Mucosa of descending colon (tissue), 3 donors: ENCODE measurements at regions not wholly inside any gene's neighbourhood (a gene's known extent, or its start where the extent isn't known, plus 50 kb on each side); places are given as distances from the start of the nearest gene placed in this dataset.

Experiments used
- ATAC-seq: fragments of 200-7000 bp; cut with Tn5 transposase; one replicate; pipeline ENCODE4 v1.9.1; 2020; ENCODE audit warnings: mild to moderate bottlenecking, moderate library complexity
- DNase-seq, 3 donors: peaks; one replicate each; pipeline ENCODE4 v3.0.0-alpha.2; 2020
- H3K36me3 ChIP-seq: fragments of 200-600 bp; one replicate; pipeline ENCODE4 v1.8.0; 2021; ENCODE audit warnings: low read depth, mild to moderate bottlenecking
- H3K4me1 ChIP-seq: fragments of 200-600 bp; one replicate; pipeline ENCODE4 v1.8.0; 2021; ENCODE audit warnings: low read depth, mild to moderate bottlenecking
- H3K4me3 ChIP-seq: fragments of 200-600 bp; one replicate; pipeline ENCODE4 v1.8.0; 2021; ENCODE audit warnings: mild to moderate bottlenecking
- H3K9me3 ChIP-seq: fragments of 200-600 bp; one replicate; pipeline ENCODE4 v1.8.0; 2021; ENCODE audit warnings: mild to moderate bottlenecking
- intact Hi-C, 2 donors: fragments of 100-400 bp; cut with DNase I in 1 of 2; cut with micrococcal nuclease in 1 of 2; formaldehyde crosslinking; loops; one replicate each; pipeline versions ENCODE4 v1.11.0 to v1.11.1; 2022; cut with DNase I, micrococcal nuclease
- TF ChIP-seq, protein P1 (sequence below): fragments of 200-600 bp; IDR thresholded peaks from one replicate; pipeline ENCODE4 v1.8.0; 2022; ENCODE audit warnings: antibody characterized with exemption, mild to moderate bottlenecking
- donor health status: DM: no; HTN: no; CAD: no; lungs with moderate emphysema.
- donor health status: DM: no; HTN: no; CAD: no.
- donor health status: DM: no; HTN: yes; CAD: no.

DNA sequence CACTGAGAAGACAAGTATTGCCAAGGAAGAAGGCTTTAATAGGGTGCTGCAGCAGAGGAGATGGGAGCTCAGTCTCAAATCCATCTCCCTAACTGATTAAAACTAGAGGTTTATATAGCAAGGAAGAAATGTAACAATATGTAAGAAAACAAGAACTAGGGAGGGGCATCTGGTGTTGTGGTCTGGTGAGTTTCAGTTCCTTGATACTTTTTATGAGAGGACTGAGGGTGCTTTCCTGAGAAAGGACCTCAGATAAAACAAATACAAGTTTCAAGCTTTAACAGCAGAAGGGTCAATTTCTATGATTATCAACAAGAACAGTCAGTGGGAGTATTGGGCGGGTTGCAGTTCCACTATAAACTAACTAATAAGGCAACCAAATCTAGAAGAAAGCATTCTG, 1967.5 kb downstream of the SUCLG1 start:
- Histone ChIP-seq H3K4me1 (no peaks in the 10 kb centered on the region), H3K36me3 (no peaks in the 10 kb centered on the region), H3K4me3 (no peak overlapping the region), H3K9me3 (peaks cover 12% of the 10 kb centered on the region)
- TF ChIP-seq, protein P1, sequence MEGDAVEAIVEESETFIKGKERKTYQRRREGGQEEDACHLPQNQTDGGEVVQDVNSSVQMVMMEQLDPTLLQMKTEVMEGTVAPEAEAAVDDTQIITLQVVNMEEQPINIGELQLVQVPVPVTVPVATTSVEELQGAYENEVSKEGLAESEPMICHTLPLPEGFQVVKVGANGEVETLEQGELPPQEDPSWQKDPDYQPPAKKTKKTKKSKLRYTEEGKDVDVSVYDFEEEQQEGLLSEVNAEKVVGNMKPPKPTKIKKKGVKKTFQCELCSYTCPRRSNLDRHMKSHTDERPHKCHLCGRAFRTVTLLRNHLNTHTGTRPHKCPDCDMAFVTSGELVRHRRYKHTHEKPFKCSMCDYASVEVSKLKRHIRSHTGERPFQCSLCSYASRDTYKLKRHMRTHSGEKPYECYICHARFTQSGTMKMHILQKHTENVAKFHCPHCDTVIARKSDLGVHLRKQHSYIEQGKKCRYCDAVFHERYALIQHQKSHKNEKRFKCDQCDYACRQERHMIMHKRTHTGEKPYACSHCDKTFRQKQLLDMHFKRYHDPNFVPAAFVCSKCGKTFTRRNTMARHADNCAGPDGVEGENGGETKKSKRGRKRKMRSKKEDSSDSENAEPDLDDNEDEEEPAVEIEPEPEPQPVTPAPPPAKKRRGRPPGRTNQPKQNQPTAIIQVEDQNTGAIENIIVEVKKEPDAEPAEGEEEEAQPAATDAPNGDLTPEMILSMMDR, result no peak
- DNase-seq, result no peak
- no peak for ATAC-seq
- intact Hi-C loops, result no loop called here

GRCh38 chr2:82487354-82487753, 1971.7 kb downstream of the SUCLG1 start:
- Histone ChIP-seq H3K9me3 (peaks cover 12% of the 10 kb centered on the region), H3K4me1 (no peaks in the 10 kb centered on the region), H3K36me3 (no peaks in the 10 kb centered on the region), H3K4me3 (no peak overlapping the region)
- ATAC-seq (no peak), DNase-seq (no peak)
- TF ChIP-seq, protein P1, result no peak
- intact Hi-C loops, result no loop called here

- ATAC-seq (no peak), DNase-seq (no peak)
- Histone ChIP-seq H3K9me3 (peaks cover under 1% of the 10 kb centered on the region), H3K4me3 (no peak overlapping the region), H3K36me3 (no peaks in the 10 kb centered on the region), H3K4me1 (no peaks in the 10 kb centered on the region)
- intact Hi-C loops, result no loop called here
- TF ChIP-seq, protein P1, result no peak
These were observed 1973.4 kb downstream of the SUCLG1 start for GRCh38 chr2:82485701-82486100.

GRCh38 chr2:82481207-82481606, 1977.9 kb downstream of the SUCLG1 start:
- DNase-seq, result no peak
- TF ChIP-seq, protein P1, result no peak

GRCh38 chr2:82478641-82479040, 1980.4 kb downstream of the SUCLG1 start:
- peak; percentile 49 to 58 (median 56) for DNase-seq
- Histone ChIP-seq H3K36me3 (no peaks in the 10 kb centered on the region), H3K4me1 (no peaks in the 10 kb centered on the region), H3K9me3 (no peaks in the 10 kb centered on the region), H3K4me3 (no peak overlapping the region)
- TF ChIP-seq, protein P1, result no peak
- peak; percentile 99 for ATAC-seq
- intact Hi-C loops, result no loop called here

More at GRCh38 chr2:82481207-82481606, 1977.9 kb downstream of the SUCLG1 start:
- H3K4me1 ChIP-seq, result no peaks in the 10 kb centered on the region
- H3K36me3 ChIP-seq, result no peaks in the 10 kb centered on the region
- H3K4me3 ChIP-seq, result no peak overlapping the region
- ATAC-seq, result no peak
- intact Hi-C loops, result no loop called here
- H3K9me3 ChIP-seq, result no peaks in the 10 kb centered on the region

DNA sequence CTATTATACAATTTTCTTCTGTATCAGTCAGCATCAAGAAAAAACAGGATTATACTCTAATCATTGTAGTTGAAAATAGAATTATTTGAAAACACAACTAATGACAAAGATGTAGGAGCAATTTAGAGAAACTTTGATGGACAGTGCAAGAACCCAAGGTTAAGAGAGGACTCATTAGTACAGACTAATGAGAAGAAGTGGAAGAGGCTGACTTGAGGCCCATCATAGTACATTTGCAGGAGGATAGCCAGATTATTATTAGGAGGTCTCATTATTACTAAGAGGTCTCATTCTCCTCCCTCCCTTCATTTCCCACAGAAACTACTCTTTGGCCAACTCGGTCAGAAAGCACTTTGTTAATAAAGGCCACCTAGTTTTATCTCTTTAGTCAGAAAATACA, 1983.0 kb downstream of the SUCLG1 start:
- H3K36me3 ChIP-seq, result no peaks in the 10 kb centered on the region
- no peak overlapping the region for H3K4me3 ChIP-seq
- TF ChIP-seq, protein P1, result no peak
- intact Hi-C loops, result no loop called here
- ATAC-seq (no peak), DNase-seq (no peak)
- no peaks in the 10 kb centered on the region for H3K4me1 ChIP-seq
- H3K9me3 ChIP-seq, result no peaks in the 10 kb centered on the region
